ENCODE measurements at regions not wholly inside any gene's neighbourhood (a gene's known extent, or its start where the extent isn't known, plus 50 kb on each side); places are given as distances from the start of the nearest gene placed in this dataset.
"Not testable (repeated sequence)": the region's sequence is repeated elsewhere in the genome, so short reads cannot be mapped to it uniquely, and the experiment has no call there.

GRCh38 chr1:173376065-173376464, 101.1 kb upstream of the PRDX6 start:
- WGBS, 2 experiments (ENCODE audit: extremely low coverage in 2 of 2, insufficient read length in 1 of 2), result no CpG with 5 or more reads among the region's 1 CpG
- POLR2A ChIA-PET (ENCODE audit: unreplicated experiment), result not testable (repeated sequence)

More at GRCh38 chr1:173376065-173376464, 101.1 kb upstream of the PRDX6 start:
- in situ Hi-C loops (cut with MboI; ENCODE audit: low sequenced_read_pairs); H2BK120ac ChIP-seq (ENCODE audit: low read depth, low read length); BruUV-seq (replicated peaks); H3K14ac ChIP-seq (replicated peaks; ENCODE audit: low read depth, low read length); H3K9me3 ChIP-seq (ENCODE audit: control insufficient read depth, insufficient read depth, low read length); H3K4me1 ChIP-seq (ENCODE audit: control insufficient read depth, insufficient read depth, low read length); H2AFZ ChIP-seq (replicated peaks; ENCODE audit: low read length, poor library complexity); DNase-seq; H3K23ac ChIP-seq (ENCODE audit: low read depth, low read length); CTCF ChIA-PET; H3K56ac ChIP-seq (ENCODE audit: extremely low read depth, insufficient read depth, low read length); H3K27ac ChIP-seq (ENCODE audit: insufficient read depth, low read length); dilution Hi-C loops (cut with HindIII; ENCODE audit: low sequenced_read_pairs, unreplicated experiment); H3K4ac ChIP-seq (ENCODE audit: low read depth, low read length); H3K36me3 ChIP-seq (ENCODE audit: control insufficient read depth, insufficient read depth, low read length); H3K9ac ChIP-seq (ENCODE audit: low read depth, low read length); H3K4me3 ChIP-seq (ENCODE audit: insufficient read depth, low read depth, low read length); H2AK9ac ChIP-seq (replicated peaks; ENCODE audit: low read depth, low read length, poor library complexity); H4K20me1 ChIP-seq (ENCODE audit: insufficient read depth, low read length); H4K91ac ChIP-seq (ENCODE audit: insufficient read depth, low read depth, low read length); H3K9me1 ChIP-seq (ENCODE audit: insufficient read depth, low read length); H2AK5ac ChIP-seq (ENCODE audit: low read depth, low read length); H2BK15ac ChIP-seq (ENCODE audit: low read depth, low read length); H3K18ac ChIP-seq (ENCODE audit: low read depth, low read length); intact Hi-C loops (cut with micrococcal nuclease); H3K79me1 ChIP-seq (ENCODE audit: low read depth in 1 of 2, low read length in 2 of 2); H3K27me3 ChIP-seq (ENCODE audit: control insufficient read depth, insufficient read depth, low read length); H2BK5ac ChIP-seq (ENCODE audit: low read depth, low read length, poor library complexity, severe bottlenecking); H4K5ac ChIP-seq (ENCODE audit: low read depth, low read length); ATAC-seq (ENCODE audit: low read depth); H2BK20ac ChIP-seq (ENCODE audit: low read depth, low read length); H3K4me2 ChIP-seq (ENCODE audit: low read depth, low read length); H4K8ac ChIP-seq (ENCODE audit: low read depth in 2 of 2, low read length in 2 of 2): not testable (repeated sequence)

All from IMR-90 (cell line).